Ovary (tissue), 3 donors: ENCODE measurements at regions not wholly inside any gene's neighbourhood (a gene's known extent, or its start where the extent isn't known, plus 50 kb on each side); places are given as distances from the start of the nearest gene placed in this dataset.

ENCODE experiments used
- EP300 ChIP-seq: sonication (generic); formaldehyde crosslinking; IDR thresholded peaks from one replicate; pipeline ENCODE4 v1.6.1; 2017; ENCODE audit warnings: antibody characterized with exemption
- TF ChIP-seq, protein P1 (sequence below), 3 donors: fragments of 450-650 bp in 2 of 3; fragments of 200-600 bp in 1 of 3; IDR thresholded peaks; one replicate each; pipeline versions ENCODE4 v1.5.1 to v1.8.0; 2016 to 2022; ENCODE audit warnings: antibody characterized with exemption in 3 of 3, mild to moderate bottlenecking in 1 of 3
- donor health status: DM: no; HTN: no; CAD: no.

- TF ChIP-seq, protein P1, sequence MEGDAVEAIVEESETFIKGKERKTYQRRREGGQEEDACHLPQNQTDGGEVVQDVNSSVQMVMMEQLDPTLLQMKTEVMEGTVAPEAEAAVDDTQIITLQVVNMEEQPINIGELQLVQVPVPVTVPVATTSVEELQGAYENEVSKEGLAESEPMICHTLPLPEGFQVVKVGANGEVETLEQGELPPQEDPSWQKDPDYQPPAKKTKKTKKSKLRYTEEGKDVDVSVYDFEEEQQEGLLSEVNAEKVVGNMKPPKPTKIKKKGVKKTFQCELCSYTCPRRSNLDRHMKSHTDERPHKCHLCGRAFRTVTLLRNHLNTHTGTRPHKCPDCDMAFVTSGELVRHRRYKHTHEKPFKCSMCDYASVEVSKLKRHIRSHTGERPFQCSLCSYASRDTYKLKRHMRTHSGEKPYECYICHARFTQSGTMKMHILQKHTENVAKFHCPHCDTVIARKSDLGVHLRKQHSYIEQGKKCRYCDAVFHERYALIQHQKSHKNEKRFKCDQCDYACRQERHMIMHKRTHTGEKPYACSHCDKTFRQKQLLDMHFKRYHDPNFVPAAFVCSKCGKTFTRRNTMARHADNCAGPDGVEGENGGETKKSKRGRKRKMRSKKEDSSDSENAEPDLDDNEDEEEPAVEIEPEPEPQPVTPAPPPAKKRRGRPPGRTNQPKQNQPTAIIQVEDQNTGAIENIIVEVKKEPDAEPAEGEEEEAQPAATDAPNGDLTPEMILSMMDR (IDR thresholded peaks at IDR 0.05): no peak
- TF ChIP-seq EP300: no peak
These were observed 162.6 kb downstream of the KIF18A start for GRCh38 chr11:27945348-27945747.
